Stimulated activated CD8-positive, alpha-beta memory T cell treated with anti-CD3 and anti-CD28 coated beads, Interleukin-4, amount 100 ng/mL, for 4 hours (primary cell): ENCODE measurements at regions not wholly inside any gene's neighbourhood (a gene's known extent, or its start where the extent isn't known, plus 50 kb on each side); places are given as distances from the start of the nearest gene placed in this dataset.

Experiments
- DNase-seq, 2 donors: peaks; one replicate each; pipeline ENCODE4 v3.0.0-alpha.2; 2020; ENCODE audit warnings: low read depth in 2 of 2, low spot score in 1 of 2

DNA sequence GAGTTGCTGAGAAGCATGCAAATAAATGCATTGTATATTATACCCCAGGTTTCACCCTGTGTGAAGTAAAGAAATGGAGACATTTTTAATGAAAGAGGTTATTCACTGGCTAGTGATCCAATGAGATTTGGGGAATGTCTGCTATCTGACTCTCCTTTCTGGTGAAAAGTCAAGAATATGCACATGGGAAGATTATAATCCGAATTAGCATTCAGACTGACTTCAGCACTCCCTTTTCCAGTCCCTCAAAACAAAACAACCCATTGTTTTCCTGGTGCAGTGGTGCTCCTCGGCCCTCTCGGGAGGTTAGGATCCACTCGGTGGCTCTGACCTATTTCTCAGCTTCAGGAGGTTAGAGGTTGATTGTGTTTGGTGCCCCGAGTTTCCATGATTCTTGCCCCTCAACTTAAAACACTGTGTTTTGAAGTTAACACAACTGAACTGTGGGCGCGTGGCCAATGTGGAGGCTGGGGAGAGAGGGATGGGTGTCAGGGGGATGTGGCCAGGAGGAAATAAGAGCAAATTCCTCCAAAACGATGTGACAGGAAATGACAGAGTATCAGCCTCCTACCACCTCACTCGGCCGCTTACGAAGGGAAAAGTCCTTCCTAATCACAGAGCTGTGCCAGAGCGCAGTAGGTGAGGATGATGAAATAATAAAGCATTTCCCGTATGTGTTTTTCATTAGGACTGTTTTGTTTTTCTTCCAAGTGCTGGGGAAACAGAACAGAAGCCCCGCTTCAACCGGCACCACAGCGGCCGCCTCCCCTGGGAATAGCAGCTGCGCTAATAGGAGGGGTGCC lies 440.1 kb downstream of the MTX2 start:
- no peak for DNase-seq

DNA sequence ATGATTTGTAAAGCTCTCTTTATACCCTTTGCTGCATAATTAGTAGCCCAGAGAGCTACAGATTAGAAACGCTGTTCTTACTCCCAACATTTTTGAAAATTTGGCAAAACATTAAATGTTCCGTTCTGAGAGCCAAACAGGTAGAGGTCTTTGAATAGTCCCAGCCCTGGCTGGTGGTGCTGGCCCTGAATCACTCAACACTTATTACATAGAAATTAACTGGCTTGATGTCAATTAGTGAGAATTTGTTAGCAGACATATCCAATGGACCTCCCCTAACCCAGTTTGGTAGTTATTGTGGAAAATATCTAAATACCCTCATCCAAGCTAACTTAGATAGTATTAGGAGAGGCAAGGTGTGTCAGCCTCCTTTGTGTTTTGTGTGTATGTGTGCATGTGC lies 440.7 kb downstream of the MTX2 start:
- DNase-seq: no peak

DNA sequence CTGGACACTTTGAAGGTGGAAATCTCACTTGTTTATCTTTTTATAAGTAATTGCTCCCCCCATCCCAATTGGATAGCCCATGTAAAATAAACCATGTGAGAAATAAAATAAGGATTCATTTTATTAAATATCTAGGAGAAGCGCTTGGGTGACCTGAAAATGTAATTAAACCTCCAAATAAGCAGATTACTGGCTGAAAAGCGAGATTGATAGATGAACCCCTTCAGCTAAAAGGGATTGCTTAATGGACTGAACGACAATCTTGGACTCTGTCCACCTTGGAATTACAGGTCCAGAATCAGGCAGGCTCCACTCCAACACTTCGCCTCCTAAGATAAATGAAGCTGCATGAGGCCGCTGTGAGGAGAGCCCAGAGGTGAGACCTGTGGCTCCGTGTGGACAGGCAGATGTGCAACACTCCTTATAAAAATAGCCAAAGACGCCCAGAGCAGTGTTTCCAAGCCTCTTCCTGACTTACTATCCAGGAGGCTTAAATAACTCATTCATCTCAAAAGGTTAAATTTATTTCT lies 441.5 kb downstream of the MTX2 start:
- no peak for DNase-seq

DNA sequence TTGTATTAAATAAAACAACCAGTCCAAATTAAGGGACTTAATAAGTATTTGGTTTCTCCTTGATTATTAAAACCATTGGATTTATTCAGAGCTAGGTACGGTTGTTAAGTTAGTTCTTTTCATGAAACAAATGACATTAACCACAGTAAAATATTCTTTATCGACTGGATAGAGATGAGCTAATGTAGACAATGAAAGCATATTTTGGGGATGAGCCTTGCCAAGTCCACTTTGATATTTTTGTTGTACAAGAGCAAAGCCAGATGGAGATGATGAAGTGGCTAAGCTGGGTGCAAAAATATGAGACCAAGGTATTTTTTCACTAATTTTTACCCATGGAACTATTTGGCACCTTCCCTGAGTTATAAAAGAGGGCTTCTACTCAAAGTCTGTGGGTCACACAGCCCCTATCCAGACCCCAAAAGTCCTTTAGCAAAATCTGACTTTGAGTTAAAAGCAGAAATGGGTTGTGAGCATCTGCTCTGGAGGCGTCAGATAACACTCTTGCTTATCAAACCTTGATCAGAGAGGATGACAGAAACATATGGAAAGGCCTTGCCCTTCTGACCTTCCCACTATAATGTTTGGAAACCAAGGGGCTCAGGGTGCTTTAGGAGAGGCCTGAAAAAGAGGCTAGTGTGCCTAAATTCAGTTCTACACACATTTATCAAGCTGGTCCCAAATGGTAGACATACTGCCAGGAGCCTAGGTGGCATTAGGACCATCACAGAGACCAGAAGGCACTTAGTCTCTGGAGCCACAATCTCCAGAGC lies 456.8 kb downstream of the MTX2 start:
- no peak for DNase-seq

DNA sequence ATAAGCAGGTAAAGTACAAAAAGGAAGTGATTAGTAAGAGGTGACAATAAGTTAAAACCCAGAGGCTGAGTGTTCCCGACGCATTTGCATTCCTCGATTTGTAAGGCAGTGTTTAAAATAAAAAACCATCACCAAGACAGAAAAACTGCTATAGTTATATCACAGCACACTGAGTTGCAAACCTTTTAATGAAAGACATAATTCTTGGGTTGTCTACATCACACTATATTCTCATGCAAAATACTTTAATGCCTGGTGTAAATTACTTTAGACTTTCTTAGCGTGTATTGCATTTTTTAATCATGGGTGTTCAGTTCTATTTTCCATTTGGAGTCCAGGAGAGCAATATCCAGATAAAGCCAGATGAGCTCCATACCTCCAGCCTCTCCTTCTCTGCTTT lies 458.5 kb downstream of the MTX2 start:
- DNase-seq: no peak

DNA sequence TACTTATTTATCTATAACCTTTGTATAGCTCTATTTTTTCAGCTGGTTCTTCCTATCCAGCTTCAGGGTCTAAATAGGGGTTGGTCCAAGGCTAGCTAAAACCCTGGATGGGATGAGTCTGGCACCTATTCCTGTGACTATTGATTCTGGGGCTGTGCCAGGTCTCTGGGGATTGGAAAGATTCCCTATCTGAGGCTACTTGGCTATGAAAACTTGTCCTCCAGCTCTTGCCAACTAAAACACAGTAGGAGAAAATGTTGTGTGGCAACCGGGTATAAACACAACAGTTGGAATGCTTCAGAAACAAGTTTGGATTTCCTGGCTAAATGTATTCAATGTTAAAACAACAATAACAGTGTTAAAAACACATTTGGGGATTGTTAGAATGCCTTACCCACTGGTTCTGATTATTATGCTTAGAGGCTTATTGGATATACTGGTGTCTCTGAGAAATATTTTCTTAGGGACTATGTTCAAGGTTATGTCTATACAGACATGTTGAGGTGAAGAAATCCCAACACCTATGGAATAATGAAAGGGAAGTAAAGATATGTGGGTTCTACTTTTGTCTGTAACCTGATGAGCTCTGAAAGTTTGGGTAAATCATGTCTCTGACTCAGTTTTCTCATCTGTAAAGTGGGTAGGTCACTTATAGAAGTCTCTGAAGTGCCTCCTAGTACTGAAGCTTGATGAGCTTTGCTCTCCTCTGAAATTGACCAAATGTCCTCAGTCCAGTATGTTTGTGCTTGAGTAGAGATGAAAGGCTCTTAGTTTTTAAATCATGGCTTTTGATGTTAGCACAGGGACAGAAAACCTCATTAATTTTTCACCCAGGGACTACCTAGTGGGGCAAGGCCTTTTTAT lies 460.7 kb downstream of the MTX2 start:
- DNase-seq: no peak

DNA sequence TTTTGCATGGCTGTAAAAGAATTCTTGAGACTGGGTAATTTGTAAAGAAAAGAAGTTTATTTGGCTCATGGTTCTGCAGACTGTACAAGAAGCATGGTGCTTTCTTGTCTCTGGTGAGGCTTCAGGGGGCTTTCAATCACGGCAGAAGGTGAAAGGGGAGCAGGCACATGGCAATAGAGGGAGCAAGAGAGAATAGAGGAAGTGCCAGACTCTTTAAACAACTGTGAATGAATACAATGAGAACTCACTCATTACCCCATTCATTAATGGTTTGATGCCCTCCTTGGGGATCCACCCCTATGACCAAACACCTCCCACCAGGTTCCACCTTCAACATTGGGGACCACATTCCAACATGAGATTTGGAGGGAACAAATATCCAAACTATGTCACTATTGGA lies 463.5 kb downstream of the MTX2 start:
- no peak for DNase-seq

DNA sequence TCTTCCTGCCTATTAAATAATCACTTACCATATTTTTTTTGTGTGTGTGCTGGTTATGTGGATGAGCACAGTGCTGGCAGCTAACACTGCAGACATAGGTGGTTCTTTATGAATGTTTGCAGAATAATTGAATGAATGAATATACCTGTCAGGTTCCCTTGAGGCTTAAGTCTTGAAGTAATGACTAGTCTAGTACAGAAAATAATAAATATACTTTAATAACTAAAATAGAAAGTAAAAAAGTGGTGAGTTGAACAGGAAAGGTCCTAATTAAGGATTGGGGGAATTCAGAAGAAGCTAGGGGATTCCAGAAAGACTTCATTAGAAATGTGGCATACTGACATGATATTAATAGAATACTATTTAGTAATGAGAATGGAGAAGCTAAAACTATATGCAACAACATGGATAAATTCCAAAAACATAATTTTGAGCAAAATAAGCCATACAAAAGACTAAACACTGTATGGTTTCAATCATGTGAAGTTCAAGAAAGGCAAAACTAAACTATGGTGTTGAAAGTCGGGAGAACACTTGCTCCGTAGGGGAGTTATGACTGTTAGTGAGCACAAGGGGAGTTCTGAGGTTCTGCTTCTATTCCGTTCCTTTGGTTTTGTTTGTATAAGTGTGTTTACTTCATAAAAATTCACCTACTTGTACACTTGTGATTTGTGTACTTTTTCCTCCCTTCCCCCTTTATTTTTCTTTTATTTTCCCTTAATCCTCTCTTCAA lies 464.6 kb downstream of the MTX2 start:
- DNase-seq: no peak

DNA sequence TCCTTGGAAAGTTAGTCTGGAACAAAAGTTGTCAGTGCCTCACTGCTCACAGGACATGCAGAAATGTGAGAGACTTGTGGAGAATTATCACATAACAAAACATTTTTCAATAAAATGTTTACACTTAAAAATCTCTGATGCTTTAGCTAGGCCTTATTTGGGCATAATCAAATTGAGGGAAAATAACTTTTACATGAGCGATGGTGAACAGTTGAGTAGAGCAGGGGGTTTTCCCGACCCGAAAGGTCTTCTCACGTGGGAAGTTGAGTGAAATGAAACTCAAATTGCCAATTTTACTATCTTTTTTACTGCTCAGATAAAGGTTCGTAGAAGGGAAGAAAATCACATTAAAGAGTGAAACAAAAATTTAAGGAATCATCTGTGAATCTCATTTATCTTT lies 465.6 kb downstream of the MTX2 start:
- DNase-seq: no peak

DNA sequence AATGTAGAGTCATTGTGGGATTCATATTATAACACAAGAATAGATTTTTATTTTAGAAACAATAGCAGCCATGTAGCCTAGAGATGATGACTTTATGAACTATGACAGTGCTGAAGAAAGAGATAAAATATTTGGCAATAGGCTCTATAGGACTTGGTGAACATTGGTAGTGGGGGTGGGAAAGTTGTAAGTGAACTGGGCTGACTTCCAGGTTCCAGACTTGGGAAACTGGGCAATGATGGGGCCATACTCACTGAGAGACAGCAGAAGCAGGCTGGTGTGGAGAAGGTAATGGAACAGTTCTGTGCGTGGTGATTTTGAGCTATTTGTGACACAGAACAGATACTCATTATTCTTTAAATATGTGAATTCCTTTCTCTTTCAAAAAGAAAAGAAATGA lies 470.3 kb upstream of the HNRNPA3 start:
- no peak for DNase-seq

DNA sequence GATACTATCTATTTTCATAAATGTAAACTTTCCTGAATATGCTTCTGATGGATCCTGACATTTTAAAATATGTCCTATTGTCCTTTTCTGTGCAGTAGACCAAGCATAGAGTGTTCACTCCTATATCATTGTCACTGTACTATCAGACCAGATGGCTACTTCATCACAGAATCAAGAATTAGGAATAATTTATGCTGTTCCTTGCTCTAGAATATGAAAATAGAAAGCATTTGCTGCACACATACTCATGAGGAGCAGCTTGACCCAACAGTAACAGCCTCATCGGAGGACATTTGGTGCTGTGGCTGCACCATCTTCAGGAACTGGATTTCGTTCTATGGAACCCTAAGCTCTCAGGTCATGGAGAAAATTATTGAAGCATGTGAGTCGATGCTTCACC lies 468.9 kb upstream of the HNRNPA3 start:
- DNase-seq: no peak

DNA sequence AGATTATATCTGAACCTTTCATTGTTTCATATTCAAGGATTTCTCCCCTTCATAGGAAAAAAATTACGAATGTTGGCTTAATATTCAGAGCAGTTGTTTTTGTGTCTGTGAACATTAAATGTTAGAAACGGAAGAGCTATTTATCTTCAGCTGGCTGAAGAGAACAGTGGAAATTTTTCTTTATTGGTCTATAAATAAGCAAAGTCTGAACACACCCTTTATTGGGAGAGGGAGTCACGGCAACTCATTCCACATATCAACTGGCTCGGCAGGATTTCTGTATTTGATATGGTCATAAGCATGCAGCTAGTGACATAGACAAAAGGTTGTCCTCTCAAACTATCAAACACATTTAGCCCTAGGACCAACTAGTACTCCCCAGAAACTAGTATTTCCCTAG lies 468.4 kb upstream of the HNRNPA3 start:
- no peak for DNase-seq

DNA sequence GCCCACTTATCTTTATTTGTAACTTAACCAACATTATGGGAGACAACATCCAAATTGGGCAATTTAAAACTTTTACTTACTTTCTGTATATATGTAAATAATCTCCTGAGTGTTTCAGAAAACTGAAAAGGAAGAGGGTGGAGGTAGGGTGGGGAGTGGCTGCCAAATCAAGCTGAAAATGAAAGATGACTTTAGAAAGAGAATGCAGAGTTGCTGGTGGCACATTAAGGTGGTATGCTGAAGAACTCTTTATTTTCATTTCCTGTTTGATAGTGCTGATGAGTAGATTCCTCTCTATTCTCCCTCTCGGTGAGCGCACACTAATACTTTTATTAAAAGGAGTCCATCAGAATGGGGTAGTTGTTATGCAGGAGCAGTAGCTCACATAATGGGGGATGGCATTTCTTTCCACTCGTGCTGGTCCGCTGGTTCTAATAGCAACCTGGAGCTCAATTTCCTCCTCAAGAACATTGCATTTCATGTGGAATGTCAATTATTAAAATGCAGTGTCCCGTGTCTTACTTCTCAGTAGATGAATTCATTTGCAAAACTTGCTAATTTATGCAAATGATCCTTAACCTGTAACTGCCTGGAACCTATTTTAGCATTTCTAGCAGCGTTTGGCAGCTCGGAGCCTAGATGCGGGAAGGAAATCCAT lies 466.9 kb upstream of the HNRNPA3 start:
- DNase-seq: no peak

DNA sequence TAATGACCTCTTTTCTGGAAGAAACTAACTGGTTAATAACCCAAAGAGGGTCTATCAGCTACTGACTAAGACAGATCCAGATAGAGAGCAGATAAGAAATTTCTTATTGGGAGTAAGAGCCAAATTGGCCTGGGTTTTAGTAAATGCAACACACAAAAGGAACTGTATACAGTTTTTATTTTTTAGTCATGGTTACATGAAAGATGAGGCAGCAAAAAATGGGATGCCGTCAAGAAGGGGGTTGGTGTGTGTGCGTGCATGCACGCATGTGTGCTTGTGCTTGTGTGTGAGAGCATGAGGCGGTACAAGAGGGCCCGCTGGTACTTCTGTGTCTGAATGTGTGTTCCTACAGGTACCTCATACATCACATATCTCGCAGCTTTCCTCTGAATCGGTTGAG lies 466.2 kb upstream of the HNRNPA3 start:
- no peak for DNase-seq

DNA sequence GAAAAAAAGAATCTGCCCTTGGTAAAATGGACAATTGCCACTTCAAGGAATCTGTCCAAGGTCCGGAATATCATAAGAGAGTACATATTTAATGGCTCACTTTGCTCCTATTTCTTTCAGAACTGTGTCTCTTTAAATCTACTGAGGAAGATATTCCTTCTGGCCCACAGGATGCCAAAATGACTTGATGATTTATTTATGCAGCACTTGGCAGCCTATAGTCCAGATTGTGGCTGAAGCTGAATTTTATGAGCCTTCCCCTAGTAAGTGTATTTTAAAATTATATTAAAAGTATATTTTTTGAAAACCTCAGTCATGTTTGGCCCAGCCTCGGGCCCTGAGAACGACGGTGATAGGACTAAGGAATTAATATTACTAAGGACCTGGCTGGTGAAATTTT lies 465.1 kb upstream of the HNRNPA3 start:
- no peak for DNase-seq

DNA sequence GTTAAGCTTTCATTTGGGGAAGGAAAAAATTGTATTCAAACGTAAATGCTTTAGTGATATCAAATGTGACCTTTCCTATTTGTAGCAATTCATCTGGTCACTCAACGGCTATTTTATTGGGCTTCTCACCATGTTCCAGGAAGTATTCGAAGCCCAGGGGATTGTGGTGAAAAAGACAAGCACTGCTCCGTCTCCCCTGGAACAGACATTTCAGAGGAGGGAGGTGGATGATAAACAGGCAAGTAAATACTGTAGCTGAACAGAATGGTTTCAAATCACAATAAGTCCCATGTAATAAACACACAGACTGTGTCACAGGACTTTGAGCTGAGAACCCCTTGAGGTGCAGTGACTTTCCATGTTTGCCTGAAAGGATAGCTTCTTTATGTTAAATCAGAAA lies 464.7 kb upstream of the HNRNPA3 start:
- DNase-seq: no peak

DNA sequence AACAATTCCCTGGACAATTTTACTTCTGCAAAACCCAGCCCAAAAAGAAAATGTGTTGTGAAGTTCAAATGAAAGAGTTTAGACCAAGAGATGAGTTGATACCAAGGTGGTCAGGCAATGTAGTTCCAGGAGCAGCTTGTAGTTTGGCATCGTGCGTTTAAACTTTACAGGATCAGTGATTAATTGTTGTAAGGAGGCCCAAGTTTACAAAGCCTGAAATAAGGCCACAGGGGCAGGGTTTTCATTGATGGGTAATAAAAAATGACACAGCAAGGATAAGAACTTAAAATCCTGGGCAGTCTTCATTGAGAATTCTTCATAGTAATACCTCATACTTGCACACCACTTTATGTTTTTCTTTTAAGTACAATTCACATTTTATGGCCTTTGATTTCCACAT lies 463.9 kb upstream of the HNRNPA3 start:
- DNase-seq: no peak

DNA sequence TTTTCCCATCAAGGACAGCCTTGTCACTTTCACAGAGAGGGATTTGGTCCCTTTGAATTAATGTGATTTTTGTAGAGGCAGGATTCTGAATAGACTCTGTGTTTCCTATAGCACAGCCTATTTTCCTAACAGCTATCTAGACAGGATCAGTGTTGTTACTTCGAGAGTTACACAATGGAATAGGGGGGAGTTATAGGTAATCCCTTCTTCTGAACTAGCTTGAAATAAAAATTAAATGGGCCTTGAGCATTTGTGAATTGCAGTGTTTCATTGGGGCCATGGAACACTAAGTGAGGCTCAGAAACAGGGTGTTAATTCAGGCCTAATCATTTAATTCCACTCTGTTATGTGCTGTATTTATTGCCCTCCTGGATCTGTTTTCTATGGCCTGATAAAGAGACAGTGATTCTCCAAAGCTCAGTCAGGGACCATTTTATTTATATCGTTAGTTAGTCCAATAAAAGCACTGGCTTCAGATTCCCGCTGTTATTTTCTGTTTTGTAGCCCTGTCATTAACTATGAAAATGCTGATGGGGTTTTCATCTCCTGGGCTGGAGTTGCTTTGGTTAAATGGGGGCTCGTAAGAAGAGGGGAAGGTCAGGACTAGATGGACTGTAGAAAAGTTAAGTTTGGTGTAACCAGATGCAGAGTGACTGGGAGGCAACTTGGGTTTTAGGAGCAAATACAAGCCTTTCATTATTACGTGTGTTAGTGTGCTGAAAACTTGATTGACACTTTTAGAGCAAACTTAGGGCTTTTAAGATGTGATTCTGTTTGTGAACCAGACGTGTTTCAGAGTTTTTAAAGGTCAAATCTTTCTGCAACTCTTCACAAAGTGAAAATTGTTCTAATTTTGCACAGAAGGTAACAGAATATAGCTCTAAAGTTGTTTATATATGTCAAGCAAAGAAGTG lies 461.0 kb upstream of the HNRNPA3 start:
- no peak for DNase-seq

DNA sequence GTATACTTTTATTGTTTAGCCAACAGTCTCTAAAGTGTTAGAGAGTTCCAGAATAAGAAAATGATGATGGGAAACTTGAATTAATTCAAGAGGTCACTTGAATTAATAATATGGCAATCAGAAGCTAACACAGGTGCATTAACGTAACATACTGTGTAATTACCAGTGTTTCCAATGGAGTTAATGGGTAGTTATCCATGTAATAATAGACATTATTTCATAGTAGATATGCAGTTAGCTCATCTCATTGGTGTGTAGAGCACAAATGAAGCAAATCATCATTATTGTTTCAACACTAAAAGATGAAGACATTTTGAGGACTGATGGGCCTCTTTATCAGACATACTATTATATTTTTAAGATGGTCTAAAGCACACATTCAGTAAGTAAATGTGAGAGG lies 460.3 kb upstream of the HNRNPA3 start:
- no peak for DNase-seq
